Smooth muscle cell of the brain vasculature (primary cell): ENCODE measurements at regions not wholly inside any gene's neighbourhood (a gene's known extent, or its start where the extent isn't known, plus 50 kb on each side); places are given as distances from the start of the nearest gene placed in this dataset.
"Not testable (repeated sequence)": the region's sequence is repeated elsewhere in the genome, so short reads cannot be mapped to it uniquely, and the experiment has no call there.

Experiments
- DNase-seq: peaks from one replicate; pipeline ENCODE4 v3.0.0-alpha.2; 2012; ENCODE audit warnings: low read depth, low spot score

DNA sequence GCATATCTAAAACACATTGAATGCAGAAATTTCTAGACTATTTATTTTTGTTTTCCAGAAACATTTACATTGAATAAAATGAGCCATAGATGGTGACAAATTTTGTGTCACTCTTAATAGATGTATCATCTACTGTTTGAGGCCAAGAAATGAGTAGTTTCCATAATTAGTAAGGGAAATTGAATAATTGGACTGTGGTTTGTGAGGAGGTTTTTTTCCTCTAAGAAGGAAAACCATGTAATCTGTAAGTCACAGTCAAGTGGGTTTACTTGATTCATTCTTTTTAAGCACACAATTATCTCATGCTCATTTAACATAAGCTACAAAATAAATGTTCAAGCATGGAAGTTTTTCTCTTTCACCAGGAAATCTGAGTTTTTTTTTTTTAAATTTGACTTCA, 876.4 kb downstream of the NR2F1-AS1 start:
- DNase-seq = no peak

DNA sequence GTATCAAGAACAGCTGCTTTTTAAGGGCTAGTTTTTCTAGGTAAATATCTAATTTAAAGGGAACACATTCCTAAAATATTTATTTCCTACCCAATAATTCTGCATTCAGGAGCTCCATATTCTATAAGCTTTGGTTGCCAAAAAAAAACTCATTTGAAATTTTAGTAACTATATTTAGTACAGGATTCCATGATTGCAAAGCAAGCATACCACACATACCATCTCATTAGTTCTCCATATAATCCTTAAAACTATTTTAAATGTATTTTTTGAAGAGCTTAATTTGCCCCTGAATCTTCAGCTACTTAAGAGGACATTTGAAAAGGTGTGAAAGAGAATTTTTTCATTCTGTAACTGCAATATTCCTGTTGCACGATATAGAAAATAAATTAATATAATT, 877.0 kb downstream of the NR2F1-AS1 start:
- no peak for DNase-seq

DNA sequence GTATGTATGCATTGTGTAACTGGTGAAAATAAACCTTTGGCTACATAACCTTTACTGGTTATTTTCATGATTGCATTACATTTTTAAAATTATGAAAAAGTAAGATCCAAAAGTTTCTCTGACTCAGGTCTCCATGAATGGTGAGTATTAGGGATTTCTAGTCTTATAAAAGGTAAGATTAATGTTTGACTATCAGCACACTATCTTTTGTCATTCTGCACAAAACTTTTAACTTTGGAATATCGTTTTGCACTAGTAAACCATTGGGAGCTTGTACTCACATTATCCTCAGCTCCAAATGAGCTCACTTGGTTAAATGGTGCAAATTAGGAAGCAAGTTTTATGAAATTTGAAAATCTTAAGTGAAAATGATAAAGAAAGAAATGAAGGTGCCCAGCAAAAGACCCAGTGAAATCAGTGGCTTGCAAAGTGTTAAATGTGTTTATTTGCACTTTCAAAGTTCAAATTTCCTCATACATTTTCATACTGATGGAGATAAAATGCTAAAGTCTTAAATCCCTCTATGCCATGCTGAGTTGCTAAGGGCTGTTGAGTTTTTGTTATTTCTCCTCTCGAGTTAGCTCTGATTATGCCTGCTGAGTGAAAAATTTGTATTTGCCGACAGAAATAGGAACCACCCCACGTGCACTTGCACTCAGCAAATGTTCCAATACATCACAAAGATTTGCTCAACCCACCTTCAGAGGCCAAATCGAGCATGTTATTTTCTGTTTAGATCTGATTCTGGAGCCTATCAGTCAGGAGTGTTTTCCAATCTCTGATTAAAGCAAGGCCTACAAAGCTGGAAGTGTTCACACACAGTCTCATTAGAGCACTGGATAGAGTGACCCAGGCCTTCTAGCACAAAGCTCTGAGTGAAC, 885.7 kb downstream of the NR2F1-AS1 start:
- no peak for DNase-seq

DNA sequence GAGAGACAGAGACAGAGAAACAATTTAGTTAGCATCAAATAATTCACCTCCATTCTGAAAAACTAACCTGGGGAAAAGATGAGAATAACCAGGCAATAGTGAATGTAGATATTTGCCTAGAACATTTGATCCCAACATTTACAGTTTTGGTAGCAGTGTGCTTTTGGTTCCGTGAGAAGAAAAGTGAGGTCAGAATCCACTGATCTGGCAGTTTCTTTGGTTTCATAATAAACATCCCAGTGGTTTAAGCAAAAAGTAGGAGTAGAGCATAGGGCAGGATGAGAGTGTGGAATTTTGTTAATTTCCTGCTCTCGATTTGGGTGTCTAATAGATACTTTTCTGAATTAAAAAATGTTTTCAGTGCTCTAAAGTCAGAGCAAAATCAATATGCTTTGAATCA, 887.0 kb downstream of the NR2F1-AS1 start:
- DNase-seq = no peak

DNA sequence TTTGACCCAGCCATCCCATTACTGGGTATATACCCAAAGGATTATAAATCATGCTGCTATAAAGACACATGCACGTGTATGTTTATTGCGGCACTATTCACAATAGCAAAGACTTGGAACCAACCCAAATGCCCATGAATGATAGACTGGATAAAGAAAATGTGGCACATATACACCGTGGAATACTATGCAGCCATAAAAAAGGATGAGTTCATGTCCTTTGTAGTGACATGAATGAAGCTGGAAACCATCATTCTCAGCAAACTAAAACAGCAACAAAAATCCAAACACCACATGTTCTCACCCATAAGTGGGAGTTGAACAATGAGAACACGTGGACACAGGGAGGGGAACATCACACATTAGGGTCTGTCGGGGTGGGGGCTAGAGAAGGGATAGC, 889.1 kb downstream of the NR2F1-AS1 start:
- DNase-seq = not testable (repeated sequence)

DNA sequence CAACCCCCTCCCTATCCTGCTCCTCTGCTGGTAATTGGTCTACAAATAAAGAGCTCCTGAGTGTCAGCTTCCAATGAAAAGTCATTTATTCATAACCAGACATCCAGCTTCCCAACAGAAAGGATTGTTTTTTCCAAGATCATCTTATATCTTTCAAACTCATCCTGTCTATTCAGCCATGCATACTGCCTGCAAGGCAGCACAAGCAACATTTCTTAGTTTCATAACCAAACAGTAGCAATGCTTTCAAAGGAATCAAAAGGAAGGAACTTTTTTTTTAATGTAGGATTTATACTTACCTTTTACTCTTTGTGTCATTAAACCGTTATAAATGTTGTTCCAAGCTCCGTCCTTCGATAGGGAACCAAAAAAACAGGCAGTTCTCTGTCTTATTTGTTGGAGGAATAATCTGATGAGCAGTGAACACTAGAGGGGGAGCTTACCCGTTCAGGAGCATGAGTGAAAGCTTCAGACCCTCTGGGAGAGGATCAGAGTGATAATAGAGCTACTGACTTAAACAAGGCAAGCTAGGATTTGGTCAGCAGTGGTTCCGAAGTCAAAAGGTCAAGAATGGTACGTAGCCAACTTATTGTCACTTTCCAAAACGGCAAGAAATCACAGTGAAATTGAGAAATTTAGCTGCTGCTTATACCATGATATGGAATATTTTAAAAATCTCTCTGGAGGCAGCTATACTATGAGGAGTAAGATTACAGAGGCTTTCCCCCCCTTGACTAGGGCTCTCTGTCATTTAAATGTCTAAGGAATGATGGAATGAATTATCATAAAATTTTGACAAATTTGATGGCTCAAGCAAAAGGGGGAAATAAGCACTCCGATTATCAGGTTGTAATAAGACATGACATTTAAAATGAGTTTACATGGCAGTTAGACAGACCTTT, 892.9 kb downstream of the NR2F1-AS1 start:
- peak; percentile 65 for DNase-seq

DNA sequence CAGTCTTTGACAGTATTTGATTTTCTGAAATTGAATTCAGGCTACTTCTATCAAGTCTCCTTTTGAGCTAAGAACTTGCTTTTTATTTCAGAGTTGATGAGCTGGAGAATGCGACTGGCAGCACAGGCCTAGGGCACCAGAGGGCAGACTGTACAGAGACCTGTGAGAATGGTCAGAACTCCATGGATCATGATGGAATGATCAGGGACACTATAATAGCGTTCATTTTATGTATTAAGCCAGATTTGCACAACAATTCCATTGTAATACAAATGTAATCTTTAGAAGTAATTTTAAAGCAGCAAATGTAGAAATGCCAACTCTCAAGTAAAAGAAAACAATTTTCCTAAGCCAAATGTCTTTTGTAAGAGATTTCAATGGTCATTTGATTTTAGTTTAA, 902.4 kb downstream of the NR2F1-AS1 start:
- DNase-seq = no peak

DNA sequence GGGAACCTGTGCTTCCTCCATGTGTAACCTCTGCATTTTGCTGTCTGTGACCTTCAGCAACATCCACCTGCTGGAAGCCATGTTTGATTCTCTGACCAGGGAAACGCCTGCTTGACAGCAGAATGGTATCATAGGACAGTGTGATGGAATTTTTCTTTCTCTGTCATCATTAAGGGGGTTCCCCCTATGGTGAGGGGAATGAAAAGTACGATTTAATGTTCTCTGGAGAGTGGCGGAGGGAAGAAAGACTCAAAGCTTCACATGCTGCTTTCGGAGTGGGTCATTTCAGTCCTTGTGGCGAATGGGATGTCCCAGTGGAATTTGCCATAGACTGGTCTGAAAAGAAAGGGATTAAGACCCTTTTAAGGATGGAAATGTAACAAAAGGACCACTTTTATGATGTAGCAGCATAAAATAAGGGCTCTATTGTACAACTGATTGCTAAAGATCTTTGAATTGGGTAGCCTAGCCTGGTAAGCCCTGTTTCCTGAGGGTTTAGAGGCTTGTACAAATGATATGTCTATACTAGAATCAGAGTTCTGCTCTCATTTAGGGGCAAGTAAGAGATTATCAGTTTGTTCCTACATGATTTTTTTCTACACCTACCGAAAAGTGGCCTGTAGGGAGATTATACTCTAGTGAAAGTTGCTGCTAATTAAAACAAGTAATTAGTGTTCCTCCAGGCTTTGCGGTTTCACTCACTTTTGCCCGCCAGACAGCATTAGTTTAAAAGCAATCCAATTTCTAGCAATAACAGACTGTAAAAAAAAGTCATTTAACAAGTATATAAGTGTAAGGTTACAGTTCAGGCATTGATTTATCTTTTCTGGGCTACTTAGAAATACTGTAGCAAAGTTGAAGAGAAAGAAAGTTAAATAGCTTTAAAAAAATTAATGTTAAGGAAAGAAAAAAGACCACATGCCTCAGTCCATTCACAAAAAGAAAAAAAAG, 904.5 kb downstream of the NR2F1-AS1 start:
- DNase-seq = no peak

DNA sequence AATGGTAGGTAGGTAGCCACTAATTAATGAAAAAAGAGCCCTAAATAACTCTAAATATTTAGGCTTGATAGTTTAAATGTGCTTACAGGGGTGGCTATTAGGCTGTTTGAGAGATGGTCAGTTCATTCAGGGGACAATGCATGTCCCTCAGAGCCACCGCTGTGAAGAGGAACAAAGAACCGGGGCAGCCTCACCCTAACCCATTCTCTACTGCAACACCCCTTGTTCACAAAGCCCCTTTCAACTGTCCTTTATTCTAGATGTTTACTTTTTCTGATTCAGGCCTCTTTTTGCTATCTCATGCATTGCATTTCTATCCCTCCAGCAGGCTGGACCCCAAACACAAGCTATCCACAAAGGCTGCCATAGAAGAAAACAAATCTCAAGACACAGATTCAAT, 906.7 kb downstream of the NR2F1-AS1 start:
- DNase-seq = no peak

DNA sequence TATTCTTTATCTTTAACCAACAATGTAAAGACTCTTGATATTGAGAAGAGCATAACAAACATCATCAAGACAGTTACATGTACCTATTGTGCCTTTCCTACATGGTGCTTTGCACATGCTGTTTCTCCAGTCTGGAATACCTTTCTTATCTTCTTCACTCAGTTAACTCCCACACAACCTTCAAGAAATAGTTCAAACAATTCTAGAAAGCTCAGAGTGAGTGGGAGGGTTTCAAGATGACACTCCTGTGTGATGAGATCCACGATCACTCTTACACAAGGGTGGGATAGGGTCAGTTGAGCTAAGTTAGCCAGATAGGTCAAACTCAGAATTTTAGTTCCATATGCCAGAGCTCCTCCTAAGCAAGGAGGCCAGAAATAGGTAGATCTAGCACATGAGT, 915.5 kb downstream of the NR2F1-AS1 start:
- no peak for DNase-seq

DNA sequence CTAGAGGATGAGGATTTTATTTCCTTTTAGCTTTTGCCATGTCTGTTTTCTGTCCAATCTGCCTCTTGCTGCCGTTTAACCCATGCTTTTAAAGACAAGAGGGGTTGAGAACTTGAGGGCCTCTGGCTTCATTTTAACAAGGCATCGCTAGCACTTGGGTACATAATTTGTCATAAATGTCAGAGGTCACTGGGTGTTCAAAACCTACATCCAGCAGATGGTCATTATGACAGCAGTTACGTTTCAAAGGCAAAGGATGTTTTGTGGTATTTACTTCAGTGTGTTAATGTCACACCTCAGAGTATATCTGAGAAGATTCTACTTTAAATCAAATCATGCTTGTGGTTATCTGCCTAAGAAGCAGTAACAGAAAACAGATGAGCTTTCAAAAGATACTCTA, 918.3 kb downstream of the NR2F1-AS1 start:
- no peak for DNase-seq

DNA sequence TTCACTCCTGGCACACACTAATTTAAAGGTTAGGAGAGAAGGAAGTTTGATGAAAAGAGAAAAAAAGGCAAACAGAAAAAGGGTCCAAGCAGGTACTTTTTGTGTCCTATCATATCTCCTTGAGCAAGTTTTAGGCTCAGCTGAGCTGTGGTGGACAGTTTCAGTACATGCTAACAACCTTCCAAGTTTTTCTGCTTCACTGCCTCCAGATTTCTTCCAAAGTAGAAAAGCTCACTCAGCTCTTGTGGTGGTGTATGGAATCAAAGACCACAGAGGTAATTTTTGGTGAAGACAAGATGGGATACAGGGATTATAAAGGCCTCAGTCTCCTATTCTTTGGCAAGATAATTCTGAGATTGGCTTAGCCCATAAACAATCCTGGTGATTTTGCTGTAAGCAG, 921.8 kb downstream of the NR2F1-AS1 start:
- no peak for DNase-seq

DNA sequence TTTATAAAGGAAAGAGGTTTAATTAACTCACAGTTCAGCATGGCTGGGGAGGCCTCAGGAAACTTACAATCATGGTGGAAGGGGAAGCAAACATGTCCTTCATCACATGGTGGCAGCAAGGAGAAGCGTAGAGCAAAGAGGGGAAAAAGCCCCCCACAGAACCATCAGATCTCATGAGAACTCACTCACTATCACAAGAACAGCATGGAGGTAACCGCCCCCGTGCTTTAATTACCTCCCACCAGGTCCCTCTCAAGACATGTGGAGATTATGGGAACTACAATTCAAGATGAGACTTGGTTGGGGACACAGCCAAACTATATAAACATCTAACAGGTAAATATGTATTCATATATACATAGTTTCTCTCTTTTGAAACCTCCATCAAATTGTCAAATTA, 926.4 kb downstream of the NR2F1-AS1 start:
- DNase-seq = not testable (repeated sequence)

DNA sequence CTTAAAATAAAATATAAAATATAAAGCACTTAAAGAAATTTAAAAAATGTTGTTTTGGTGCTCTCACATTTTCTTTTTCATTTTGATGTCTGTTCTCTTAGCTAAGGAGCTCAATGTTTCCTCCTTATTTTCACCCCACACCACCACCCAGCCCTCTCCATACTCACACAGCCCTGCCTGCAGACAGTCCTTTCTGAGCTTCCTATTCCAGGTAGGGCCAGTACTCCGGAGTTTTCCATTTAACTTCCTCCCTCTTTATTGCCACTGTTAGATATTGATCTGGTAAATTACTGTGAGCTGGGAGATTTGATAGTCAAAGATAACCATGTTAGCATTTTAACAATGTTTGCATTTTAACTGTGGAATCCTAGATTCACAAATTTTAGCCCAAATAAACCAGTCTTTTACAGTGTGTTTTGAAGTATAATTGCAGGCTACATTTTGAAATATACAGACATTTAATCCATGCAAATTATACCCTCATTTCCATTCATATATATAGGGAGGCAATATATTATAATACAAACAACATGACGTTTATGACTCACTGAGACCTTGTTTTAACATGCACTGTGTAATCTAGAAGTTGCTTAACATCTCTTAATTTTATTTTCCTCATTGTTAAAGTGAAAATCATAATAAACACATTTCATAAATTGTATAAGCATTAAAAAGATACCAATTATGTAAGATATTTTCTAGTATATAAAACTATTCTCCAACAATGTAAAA, 927.1 kb downstream of the NR2F1-AS1 start:
- no peak for DNase-seq

DNA sequence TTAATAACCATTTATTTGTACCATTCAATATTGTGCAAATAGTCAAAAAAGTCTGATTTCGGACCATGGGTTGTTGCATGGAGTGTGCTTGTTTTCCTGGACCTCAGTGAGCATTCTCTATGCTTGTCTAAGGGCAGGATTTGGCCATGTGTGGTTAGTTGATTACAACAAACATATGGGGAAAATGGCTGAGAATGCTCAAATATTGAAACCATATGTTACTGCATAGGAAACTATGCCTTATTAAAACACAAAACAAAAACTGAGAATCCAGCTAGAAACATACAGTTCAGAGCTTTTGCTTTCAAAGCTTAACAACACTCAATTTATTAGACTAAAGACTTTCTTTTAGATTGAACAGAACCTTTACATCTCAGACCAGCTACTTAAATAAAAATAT, 928.3 kb downstream of the NR2F1-AS1 start:
- peak; percentile 28 for DNase-seq

DNA sequence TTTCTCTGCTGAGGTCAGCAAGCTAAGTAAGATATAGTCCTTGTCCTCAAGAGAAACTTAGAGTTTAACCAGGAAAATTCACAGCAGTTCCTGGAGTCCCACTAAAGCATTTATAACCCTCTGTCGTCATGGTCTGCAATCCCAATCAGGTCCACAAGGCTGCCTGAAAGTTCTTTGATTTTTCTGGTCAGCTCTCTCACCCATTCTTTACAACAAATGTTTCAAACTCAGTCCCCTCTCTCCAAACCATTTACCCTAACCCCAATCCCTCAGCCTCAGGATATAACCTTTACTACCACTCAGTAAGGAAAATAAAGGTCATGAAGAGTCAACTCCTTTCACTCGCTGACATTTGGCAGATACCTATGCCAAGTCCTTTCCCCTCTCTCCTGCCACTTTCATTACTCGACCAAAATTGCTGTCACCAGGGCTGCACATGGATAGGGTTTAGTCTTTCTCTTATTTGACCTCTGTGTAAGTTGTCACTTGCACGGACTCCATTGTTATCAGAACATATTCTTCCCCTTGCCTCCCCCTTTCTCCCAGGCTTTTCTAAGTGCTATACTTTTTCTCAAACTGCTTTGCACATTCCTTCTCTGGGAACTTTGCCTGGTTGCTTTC, 936.6 kb downstream of the NR2F1-AS1 start:
- DNase-seq = no peak

DNA sequence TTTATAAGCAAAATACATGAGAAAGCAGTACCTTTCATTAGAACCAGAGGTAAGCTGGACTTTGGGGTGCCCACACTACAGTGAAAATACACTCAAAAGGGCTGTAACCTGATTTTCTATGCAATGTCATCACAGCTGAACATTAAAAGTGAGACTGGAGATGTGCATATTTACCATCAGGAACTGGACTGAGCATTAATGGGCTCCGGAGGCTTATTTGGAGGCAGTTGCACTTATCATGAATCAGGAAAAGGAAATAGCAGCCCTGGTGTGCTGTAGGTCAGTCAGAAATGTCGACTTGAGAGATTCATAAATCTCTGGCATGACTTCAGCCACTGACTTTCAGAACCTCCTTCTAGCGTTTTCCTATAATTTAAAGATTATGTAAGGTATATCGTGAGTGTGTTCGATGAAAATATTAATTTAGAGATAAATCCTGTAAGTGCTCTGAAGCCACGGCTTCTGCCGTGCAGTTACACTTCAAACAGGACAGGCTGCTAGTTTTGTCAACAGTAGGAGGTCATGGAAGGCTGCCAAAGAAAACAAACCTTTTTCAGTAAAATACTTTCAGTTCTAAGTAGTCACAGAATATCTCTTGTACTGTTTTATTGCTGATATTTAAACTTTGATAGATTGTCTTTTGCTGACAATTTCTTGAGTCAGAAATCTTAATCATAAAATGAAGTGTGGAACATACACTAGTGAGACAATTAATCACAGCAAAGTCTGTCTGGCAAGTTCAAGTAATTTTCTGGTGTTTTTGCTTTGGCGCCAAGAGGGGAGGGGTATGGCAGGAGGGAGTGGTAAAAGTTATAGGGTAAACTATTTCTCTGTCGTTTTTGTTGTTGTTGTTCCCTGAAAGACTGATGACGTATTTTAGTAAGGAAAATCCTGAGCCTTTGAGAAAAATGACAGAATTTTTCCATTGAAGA, 939.7 kb downstream of the NR2F1-AS1 start:
- peak; percentile 82 for DNase-seq

DNA sequence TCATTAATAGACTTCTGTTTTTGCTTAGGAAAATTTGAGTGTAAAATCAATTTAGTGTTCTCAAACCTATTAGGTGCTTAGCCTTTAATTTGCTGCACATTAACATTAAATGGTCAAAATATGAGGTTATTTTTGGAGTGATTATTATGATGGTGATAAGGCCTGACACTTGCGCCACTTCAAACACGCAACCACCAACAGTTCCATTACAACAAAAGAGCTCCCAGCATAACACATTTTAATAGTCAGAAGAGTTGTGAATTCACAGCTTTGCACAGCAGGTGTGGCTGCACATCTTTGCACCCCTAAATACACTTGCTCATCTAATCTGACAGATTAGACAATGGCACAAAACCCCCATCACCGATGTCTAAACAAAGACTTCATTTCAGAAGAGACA, 940.7 kb downstream of the NR2F1-AS1 start:
- DNase-seq = no peak

DNA sequence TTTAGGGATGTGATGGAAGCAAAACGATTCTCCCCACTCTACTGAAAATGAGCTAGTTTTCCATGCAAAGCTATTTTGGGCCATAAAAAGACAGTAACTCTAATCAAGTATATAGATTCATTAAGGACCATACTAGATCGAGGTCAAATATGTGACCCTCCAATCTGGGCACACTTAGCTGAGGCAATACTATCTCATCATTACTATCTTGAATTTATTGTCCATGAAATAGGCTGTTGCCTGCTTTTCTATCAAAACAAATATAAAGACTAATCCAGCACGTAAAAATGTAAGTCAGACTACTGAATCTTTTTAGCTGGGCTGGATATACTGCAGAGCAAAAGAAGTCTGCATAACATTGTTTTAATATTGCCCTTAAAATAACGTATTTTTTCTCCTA, 943.1 kb downstream of the NR2F1-AS1 start:
- DNase-seq = no peak
